ENCODE measurements at regions not wholly inside any gene's neighbourhood (a gene's known extent, or its start where the extent isn't known, plus 50 kb on each side); places are given as distances from the start of the nearest gene placed in this dataset.
"Not testable (repeated sequence)": the region's sequence is repeated elsewhere in the genome, so short reads cannot be mapped to it uniquely, and the experiment has no call there.

DNA sequence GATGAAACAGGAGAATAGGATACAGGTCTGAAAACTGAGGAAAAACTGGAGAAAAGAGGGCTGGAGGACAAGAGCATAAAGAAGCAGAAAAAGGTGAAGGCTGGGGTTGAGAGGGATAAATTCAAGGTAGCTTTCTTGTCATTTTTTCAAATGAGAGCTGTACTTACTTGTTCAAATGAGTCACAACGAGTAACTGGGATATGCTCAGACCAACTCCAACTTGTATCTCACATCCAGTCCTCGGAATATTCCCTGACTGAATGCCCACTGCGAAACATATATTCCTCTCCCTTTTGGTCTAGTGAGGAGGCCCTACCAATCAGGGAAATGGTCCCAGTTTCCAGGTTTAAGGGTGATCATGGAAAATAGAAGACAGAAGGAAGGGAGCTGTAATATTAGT lies 343.4 kb downstream of the HHIPL2 start:
- no peak overlapping the region for H3K4me3 Mint-ChIP-seq
- H3K4me1 Mint-ChIP-seq, result no peaks in the 10 kb centered on the region
- no peaks in the 10 kb centered on the region for H3K36me3 Mint-ChIP-seq (ENCODE audit: low read depth)
- H3K27me3 Mint-ChIP-seq, result no peaks in the 10 kb centered on the region
- H3K27ac Mint-ChIP-seq, result no peak overlapping the region
- H3K9me3 Mint-ChIP-seq, result no peaks in the 10 kb centered on the region
- intact Hi-C loops (cut with micrococcal nuclease), result no loop called here
- DNase-seq, result no peak

- Mint-ChIP-seq H3K36me3 (ENCODE audit: low read depth) (no peaks in the 10 kb centered on the region), H3K9me3 (no peaks in the 10 kb centered on the region), H3K27ac (no peak overlapping the region), H3K27me3 (no peaks in the 10 kb centered on the region), H3K4me3 (no peak overlapping the region), H3K4me1 (no peaks in the 10 kb centered on the region)
- no peak for DNase-seq
- intact Hi-C loops (cut with micrococcal nuclease), result no loop called here
Measured at GRCh38 chr1:222202831-222203230, 345.1 kb downstream of the HHIPL2 start.

DNA sequence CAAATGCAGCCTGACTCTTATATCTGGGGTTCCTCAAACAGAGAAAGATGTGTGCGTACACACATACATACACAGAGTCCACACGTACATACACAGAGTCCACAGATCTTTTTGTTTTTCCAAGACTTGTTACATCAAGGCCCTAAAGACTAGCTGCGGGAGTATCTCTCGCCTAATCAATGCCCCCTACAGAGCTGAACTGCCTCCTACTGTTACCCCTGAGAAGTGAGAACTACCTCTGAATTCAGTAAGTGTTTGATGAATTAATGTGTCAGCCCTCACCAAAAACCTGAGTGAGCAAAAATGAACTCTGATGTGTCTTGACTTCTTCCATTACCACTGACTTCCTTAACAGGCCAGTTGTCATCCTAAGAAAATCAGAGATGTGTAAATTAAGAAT lies 351.2 kb downstream of the HHIPL2 start:
- H3K36me3 Mint-ChIP-seq (ENCODE audit: low read depth), result no peaks in the 10 kb centered on the region
- H3K4me1 Mint-ChIP-seq, result no peaks in the 10 kb centered on the region
- no peak for DNase-seq
- no peak overlapping the region for H3K4me3 Mint-ChIP-seq
- H3K27ac Mint-ChIP-seq, result no peak overlapping the region
- no peaks in the 10 kb centered on the region for H3K27me3 Mint-ChIP-seq
- intact Hi-C loops (cut with micrococcal nuclease), result no loop called here
- peaks cover 1% of the 10 kb centered on the region for H3K9me3 Mint-ChIP-seq

- H3K4me1 Mint-ChIP-seq, result no peaks in the 10 kb centered on the region
- no peaks in the 10 kb centered on the region for H3K36me3 Mint-ChIP-seq (ENCODE audit: low read depth)
- no peaks in the 10 kb centered on the region for H3K27me3 Mint-ChIP-seq
- H3K4me3 Mint-ChIP-seq, result no peak overlapping the region
- no peak overlapping the region for H3K27ac Mint-ChIP-seq
- DNase-seq, result no peak
- intact Hi-C loops (cut with micrococcal nuclease), result no loop called here
- peaks cover 5% of the 10 kb centered on the region for H3K9me3 Mint-ChIP-seq
Measured at GRCh38 chr1:222196288-222196687, 351.6 kb downstream of the HHIPL2 start.

DNA sequence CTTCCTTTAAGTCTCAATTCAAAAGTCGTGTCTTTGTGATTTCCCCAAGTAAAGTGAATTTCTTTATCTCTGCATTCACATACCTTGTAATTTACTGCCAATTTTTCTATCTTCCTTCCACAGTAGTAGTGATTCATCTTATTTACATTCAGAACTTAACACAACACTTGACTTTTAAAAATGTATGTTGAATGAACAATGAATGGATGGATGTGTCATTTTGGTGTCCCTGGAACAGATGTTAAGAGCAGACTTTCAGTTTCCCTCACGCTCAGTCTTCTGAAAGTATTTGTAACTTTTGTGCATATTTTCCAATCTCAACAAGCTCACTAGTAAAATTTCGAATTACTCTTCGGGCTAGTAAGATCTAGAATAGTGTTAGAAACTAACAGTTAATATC lies 352.0 kb downstream of the HHIPL2 start:
- Mint-ChIP-seq H3K36me3 (ENCODE audit: low read depth) (no peaks in the 10 kb centered on the region), H3K27ac (no peak overlapping the region)

GRCh38 chr1:222189218-222189617 lies 358.7 kb downstream of the HHIPL2 start:
- no peak overlapping the region for H3K27ac Mint-ChIP-seq
- no peaks in the 10 kb centered on the region for H3K36me3 Mint-ChIP-seq (ENCODE audit: low read depth)
- H3K27me3 Mint-ChIP-seq, result no peaks in the 10 kb centered on the region
- no peaks in the 10 kb centered on the region for H3K4me1 Mint-ChIP-seq
- no peak overlapping the region for H3K4me3 Mint-ChIP-seq
- intact Hi-C loops (cut with micrococcal nuclease), result no loop called here
- peaks cover 5% of the 10 kb centered on the region for H3K9me3 Mint-ChIP-seq
- DNase-seq, result no peak

More for the DNA sequence above, 352.0 kb downstream of the HHIPL2 start:
- H3K4me1 Mint-ChIP-seq, result no peaks in the 10 kb centered on the region
- DNase-seq, result no peak
- H3K4me3 Mint-ChIP-seq, result no peak overlapping the region
- intact Hi-C loops (cut with micrococcal nuclease), result no loop called here
- peaks cover 5% of the 10 kb centered on the region for H3K9me3 Mint-ChIP-seq
- H3K27me3 Mint-ChIP-seq, result no peaks in the 10 kb centered on the region

- peaks cover 5% of the 10 kb centered on the region for H3K9me3 Mint-ChIP-seq
- intact Hi-C loops (cut with micrococcal nuclease), result no loop called here
- no peak overlapping the region for H3K27ac Mint-ChIP-seq
- H3K36me3 Mint-ChIP-seq (ENCODE audit: low read depth), result no peaks in the 10 kb centered on the region
- no peak for DNase-seq
- H3K4me1 Mint-ChIP-seq, result no peaks in the 10 kb centered on the region
- H3K27me3 Mint-ChIP-seq, result no peaks in the 10 kb centered on the region
- no peak overlapping the region for H3K4me3 Mint-ChIP-seq
Measured at GRCh38 chr1:222187566-222188332, 360.2 kb downstream of the HHIPL2 start.

- intact Hi-C loops (cut with micrococcal nuclease), result no loop called here
- DNase-seq, result no peak
- Mint-ChIP-seq H3K9me3 (peaks cover 9% of the 10 kb centered on the region), H3K27ac (no peak overlapping the region), H3K36me3 (ENCODE audit: low read depth) (no peaks in the 10 kb centered on the region), H3K27me3 (no peaks in the 10 kb centered on the region), H3K4me1 (no peaks in the 10 kb centered on the region), H3K4me3 (no peak overlapping the region)
Measured at GRCh38 chr1:222182641-222183040, 365.3 kb downstream of the HHIPL2 start.

DNA sequence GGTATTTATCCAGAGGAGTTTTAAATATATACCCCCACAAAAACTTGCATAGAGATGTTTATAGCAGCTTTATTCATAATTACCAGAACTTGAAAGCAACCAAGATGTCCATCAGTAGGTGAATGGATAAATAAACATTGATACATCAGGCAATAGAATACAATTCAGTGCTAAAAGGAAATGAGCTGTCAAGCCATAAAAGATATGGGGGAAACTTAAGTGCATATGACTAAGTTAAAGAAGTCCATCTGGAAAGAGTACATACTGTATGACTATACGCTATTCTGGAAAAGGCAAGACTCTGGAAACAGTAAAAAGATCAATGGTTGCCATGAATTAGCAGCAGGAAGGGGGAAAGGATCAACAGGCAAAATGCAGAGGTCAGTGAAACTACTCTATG lies 366.7 kb downstream of the HHIPL2 start:
- intact Hi-C loops (cut with micrococcal nuclease), result no loop called here
- Mint-ChIP-seq H3K9me3 (peaks cover 10% of the 10 kb centered on the region), H3K27ac (no peak overlapping the region), H3K4me3 (no peak overlapping the region), H3K4me1 (no peaks in the 10 kb centered on the region), H3K27me3 (no peaks in the 10 kb centered on the region), H3K36me3 (ENCODE audit: low read depth) (no peaks in the 10 kb centered on the region)
- DNase-seq, result no peak

- H3K27ac Mint-ChIP-seq; H3K36me3 Mint-ChIP-seq (ENCODE audit: low read depth); DNase-seq; intact Hi-C loops (cut with micrococcal nuclease); H3K4me1 Mint-ChIP-seq; H3K4me3 Mint-ChIP-seq; H3K27me3 Mint-ChIP-seq: not testable (repeated sequence)
- peaks cover 15% of the 10 kb centered on the region for H3K9me3 Mint-ChIP-seq
Measured at GRCh38 chr1:222177496-222177895, 370.4 kb downstream of the HHIPL2 start.

DNA sequence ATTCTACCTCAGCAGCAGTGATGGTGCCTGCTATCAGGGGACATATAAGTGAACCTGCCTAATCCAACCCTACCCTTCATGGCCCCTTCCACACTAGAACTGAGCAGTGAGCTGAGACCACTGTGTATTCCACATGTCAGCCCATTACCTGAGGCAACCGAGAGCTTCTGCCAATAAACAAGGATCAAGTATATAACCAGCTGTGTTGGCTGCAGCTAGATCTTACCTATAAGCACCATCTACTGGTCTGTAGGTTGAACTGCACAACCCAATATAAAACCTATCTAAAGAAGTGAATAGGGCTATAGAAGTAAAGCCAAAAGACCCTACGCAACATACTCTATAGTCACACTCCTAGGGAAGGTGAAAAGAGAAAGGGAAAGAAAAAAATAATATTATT lies 376.9 kb downstream of the HHIPL2 start:
- Mint-ChIP-seq H3K4me1 (no peaks in the 10 kb centered on the region), H3K36me3 (ENCODE audit: low read depth) (no peaks in the 10 kb centered on the region), H3K4me3 (no peak overlapping the region), H3K27ac (no peak overlapping the region), H3K9me3 (peaks cover 4% of the 10 kb centered on the region), H3K27me3 (no peaks in the 10 kb centered on the region)
- peak; percentile 57 for DNase-seq
- intact Hi-C loops (cut with micrococcal nuclease), result loop anchor here (2.0 kb wide), 1 partner anchor 692 kb away; no protein-coding TSS in a partner anchor

GRCh38 chr1:222168621-222169020 lies 379.3 kb downstream of the HHIPL2 start:
- H3K4me3 Mint-ChIP-seq, result no peak overlapping the region
- DNase-seq, result no peak
- H3K27ac Mint-ChIP-seq, result no peak overlapping the region
- H3K9me3 Mint-ChIP-seq, result no peaks in the 10 kb centered on the region
- no peaks in the 10 kb centered on the region for H3K27me3 Mint-ChIP-seq
- no peaks in the 10 kb centered on the region for H3K36me3 Mint-ChIP-seq (ENCODE audit: low read depth)
- intact Hi-C loops (cut with micrococcal nuclease), result loop anchor here (10.0 kb wide), 1 partner anchor 424 kb away; the partner anchor contains the start of gene DUSP10
- no peaks in the 10 kb centered on the region for H3K4me1 Mint-ChIP-seq

DNA sequence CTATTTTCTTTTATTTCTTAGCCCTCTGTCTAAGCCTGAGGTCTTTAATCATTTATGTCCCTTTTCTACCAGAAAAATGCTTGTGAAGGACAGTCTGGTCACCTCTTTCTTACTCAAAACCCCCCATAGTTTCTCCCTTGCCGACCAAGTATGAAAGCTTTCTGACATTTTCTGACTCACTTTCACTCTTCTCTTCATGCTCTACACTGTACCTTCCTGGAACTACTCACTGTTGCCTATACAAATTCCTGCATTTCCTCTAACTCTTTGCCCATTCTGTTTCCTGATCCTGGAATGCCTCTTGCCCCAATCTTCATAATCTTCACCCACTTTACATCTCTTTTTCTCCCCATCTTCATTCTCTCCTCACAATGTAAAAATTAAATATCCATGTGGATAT lies 380.0 kb downstream of the HHIPL2 start:
- H3K27ac Mint-ChIP-seq, result no peak overlapping the region
- no peaks in the 10 kb centered on the region for H3K4me1 Mint-ChIP-seq
- H3K4me3 Mint-ChIP-seq, result no peak overlapping the region
- no peak for DNase-seq
- no peaks in the 10 kb centered on the region for H3K9me3 Mint-ChIP-seq
- no peaks in the 10 kb centered on the region for H3K27me3 Mint-ChIP-seq
- no peaks in the 10 kb centered on the region for H3K36me3 Mint-ChIP-seq (ENCODE audit: low read depth)
- intact Hi-C loops (cut with micrococcal nuclease), result loop anchor here (10.0 kb wide), 1 partner anchor 423 kb away; the partner anchor contains the start of gene DUSP10

DNA sequence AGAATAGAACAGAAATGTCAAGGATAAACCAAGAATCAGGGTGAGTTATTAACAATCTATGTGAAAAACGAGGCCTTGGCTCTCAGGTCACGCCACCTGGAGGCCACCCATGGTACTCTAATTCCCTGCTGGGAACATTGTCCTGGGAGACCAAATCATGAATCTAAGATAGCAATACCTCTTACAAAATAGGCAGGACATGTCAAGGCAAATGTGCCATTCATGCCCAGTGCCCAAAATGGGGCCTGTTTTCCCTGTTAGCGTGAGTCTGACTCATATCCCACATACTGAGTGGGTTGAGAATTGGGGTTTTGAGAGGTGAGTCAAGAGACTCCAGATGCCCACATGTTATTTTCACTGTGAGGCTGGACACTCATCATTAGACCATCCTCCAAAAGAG lies 380.8 kb downstream of the HHIPL2 start:
- no peak overlapping the region for H3K4me3 Mint-ChIP-seq
- no peaks in the 10 kb centered on the region for H3K36me3 Mint-ChIP-seq (ENCODE audit: low read depth)
- no peak overlapping the region for H3K27ac Mint-ChIP-seq
- no peaks in the 10 kb centered on the region for H3K9me3 Mint-ChIP-seq
- peak; percentile 59 for DNase-seq
- no peaks in the 10 kb centered on the region for H3K27me3 Mint-ChIP-seq
- no peaks in the 10 kb centered on the region for H3K4me1 Mint-ChIP-seq
- intact Hi-C loops (cut with micrococcal nuclease), result loop anchor here (10.0 kb wide), 1 partner anchor 422 kb away; the partner anchor contains the start of gene DUSP10

DNA sequence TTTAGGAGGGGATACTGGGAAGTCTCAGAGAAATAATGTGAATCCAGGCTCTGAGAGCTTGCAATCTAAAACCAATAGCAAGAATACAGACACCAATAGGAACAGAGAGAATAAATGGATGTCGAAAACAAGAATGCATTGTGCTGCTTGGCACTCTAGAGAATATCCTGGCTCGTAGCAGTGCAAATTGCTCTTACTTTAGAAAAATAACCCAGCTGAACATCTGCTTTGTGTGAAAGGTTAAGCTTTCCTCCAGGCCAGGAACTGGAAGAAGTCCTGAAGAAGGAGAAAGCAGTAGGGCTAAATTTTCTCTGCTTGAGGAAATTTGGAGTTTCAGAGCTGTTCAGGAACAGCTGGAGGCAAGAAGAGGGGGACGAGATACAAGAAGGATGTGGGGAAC lies 382.3 kb downstream of the HHIPL2 start:
- Mint-ChIP-seq H3K36me3 (ENCODE audit: low read depth) (no peaks in the 10 kb centered on the region), H3K27me3 (no peaks in the 10 kb centered on the region), H3K9me3 (no peaks in the 10 kb centered on the region), H3K4me1 (no peaks in the 10 kb centered on the region), H3K4me3 (no peak overlapping the region), H3K27ac (no peak overlapping the region)
- intact Hi-C loops (cut with micrococcal nuclease), result loop anchor here (10.0 kb wide), 1 partner anchor 421 kb away; the partner anchor contains the start of gene DUSP10
- DNase-seq, result no peak

Data from activated CD4-positive, alpha-beta T cell treated with anti-CD3 and anti-CD28 coated beads, Interleukin-2, amount 10 ng/mL, durations not matched to agents 24 days and 14 days (primary cell).